Glutamatergic neuron (in vitro differentiated cells): ENCODE measurements at regions not wholly inside any gene's neighbourhood (a gene's known extent, or its start where the extent isn't known, plus 50 kb on each side); places are given as distances from the start of the nearest gene placed in this dataset.

Source experiments
- DNase-seq: peaks from one replicate; pipeline ENCODE4 v3.0.0; 2022
- H3K27ac Mint-ChIP-seq: one replicate; pipeline ENCODE4 v1.8.0; 2020; ENCODE audit warnings: mild to moderate bottlenecking, mixed read lengths, inconsistent platforms; ENCODE audit not compliant: unreplicated experiment
- H3K27me3 Mint-ChIP-seq: one replicate; pipeline ENCODE4 v1.8.0; 2020; ENCODE audit warnings: mild to moderate bottlenecking, moderate library complexity, mixed read lengths, inconsistent platforms; ENCODE audit not compliant: unreplicated experiment
- H3K36me3 Mint-ChIP-seq: one replicate; pipeline ENCODE4 v1.8.0; 2020; ENCODE audit warnings: mild to moderate bottlenecking, mixed read lengths, inconsistent platforms; ENCODE audit not compliant: unreplicated experiment
- H3K4me1 Mint-ChIP-seq: one replicate; pipeline ENCODE4 v1.8.0; 2020; ENCODE audit warnings: mild to moderate bottlenecking, low read depth, mixed read lengths, inconsistent platforms; ENCODE audit not compliant: unreplicated experiment
- H3K4me3 Mint-ChIP-seq: one replicate; pipeline ENCODE4 v1.8.0; 2020; ENCODE audit warnings: mild to moderate bottlenecking, mixed read lengths, inconsistent platforms; ENCODE audit not compliant: unreplicated experiment
- H3K9me3 Mint-ChIP-seq: one replicate; pipeline ENCODE4 v1.8.0; 2020; ENCODE audit warnings: mild to moderate bottlenecking, moderate library complexity, mixed read lengths, inconsistent platforms; ENCODE audit not compliant: unreplicated experiment
- CTCF ChIP-seq: fragments of 200-600 bp; sonication (generic); IDR thresholded peaks from one replicate; pipeline ENCODE4 v1.5.0; 2021; ENCODE audit not compliant: partially characterized antibody, unreplicated experiment

DNA sequence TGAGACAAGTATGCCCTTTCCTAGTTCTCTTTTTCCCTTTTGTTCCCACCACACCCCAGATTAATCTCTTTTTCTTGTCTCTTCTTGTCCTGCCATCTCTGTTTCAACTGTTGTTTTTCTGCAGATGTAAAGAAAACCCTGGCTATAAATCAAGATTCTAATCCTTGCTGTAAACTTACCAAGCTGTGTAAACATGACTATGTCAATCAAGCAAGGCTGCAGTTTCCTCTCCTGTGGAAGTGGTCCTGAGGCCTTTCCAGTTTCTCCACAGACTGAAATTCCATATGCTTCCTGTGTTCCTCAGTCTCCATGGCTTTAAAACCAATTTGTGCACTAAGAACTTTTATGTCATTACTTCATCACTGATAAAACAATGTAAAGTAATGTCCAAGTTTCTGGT is 288.8 kb upstream of the PIK3C3 start:
- no peak for TF ChIP-seq CTCF
- no peak for DNase-seq
- Mint-ChIP-seq H3K4me1 (no peaks in the 10 kb centered on the region), H3K27ac (no peak overlapping the region), H3K9me3 (no peaks in the 10 kb centered on the region), H3K4me3 (no peak overlapping the region), H3K36me3 (no peaks in the 10 kb centered on the region), H3K27me3 (no peaks in the 10 kb centered on the region)

- no peak for DNase-seq
- no peaks in the 10 kb centered on the region for H3K36me3 Mint-ChIP-seq
- TF ChIP-seq CTCF: no peak
- H3K9me3 Mint-ChIP-seq: no peaks in the 10 kb centered on the region
- no peaks in the 10 kb centered on the region for H3K27me3 Mint-ChIP-seq
- no peak overlapping the region for H3K4me3 Mint-ChIP-seq
- H3K27ac Mint-ChIP-seq: no peak overlapping the region
- no peaks in the 10 kb centered on the region for H3K4me1 Mint-ChIP-seq
Measured at GRCh38 chr18:41665210-41665609, 289.8 kb upstream of the PIK3C3 start.

- no peak overlapping the region for H3K4me3 Mint-ChIP-seq
- no peaks in the 10 kb centered on the region for H3K36me3 Mint-ChIP-seq
- no peaks in the 10 kb centered on the region for H3K9me3 Mint-ChIP-seq
- no peak for DNase-seq
- H3K27ac Mint-ChIP-seq: no peak overlapping the region
- TF ChIP-seq CTCF: no peak
- H3K4me1 Mint-ChIP-seq: no peaks in the 10 kb centered on the region
- no peaks in the 10 kb centered on the region for H3K27me3 Mint-ChIP-seq
Measured at GRCh38 chr18:41660654-41661053, 294.4 kb upstream of the PIK3C3 start.

DNA sequence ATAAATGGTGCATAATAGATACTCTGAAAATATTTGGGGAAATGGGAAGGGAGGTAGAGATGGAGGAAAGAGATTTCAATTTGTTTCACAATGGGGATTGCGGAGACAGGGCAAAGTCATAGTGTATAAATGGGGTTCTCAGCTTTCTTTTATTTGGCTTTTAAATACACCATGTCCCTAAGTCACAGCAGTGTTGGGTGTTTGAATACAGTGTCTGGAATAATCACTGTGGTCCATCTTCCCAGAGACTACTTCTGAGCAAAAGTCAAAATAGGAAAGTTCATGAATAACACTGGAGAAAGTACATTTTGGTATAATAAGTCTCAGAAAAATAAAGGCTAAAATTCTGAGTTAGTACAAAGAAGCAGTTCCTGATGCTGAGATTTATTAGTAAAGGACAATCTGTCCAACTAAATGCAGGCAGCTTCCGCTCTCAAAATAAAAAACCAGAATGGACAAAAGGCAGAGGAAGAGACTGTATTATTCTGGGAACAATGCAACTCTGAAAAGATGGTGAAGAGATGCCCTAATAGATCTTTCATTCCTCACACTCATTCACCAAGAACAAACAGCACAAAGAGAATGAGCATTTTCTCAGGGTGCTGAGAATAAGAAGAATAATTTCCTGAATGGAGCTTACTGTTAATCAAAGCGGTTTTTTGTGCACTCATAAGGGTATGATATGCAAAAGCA is 295.4 kb upstream of the PIK3C3 start:
- Mint-ChIP-seq H3K4me3 (no peak overlapping the region), H3K36me3 (no peaks in the 10 kb centered on the region), H3K4me1 (no peaks in the 10 kb centered on the region), H3K27ac (no peak overlapping the region), H3K27me3 (no peaks in the 10 kb centered on the region), H3K9me3 (no peaks in the 10 kb centered on the region)
- no peak for DNase-seq
- no peak for TF ChIP-seq CTCF

DNA sequence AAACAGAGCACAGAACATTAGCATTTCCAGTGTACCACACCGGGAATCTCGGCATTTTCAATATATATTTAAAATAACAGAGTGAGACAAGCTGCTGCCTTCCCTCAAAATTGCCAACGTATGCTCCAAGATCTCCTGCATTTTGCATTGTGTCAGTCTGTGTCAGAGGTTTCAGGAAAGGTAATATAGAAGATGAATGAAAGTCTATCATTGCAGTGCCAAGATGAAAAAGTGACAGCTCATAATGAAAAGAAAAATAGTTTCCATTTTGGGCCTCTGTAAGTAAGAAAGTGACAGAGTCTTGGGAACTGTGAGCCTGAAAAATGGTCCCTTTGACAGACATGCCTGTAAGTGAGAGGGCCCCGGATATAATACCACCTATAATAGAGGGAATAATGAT is 297.8 kb upstream of the PIK3C3 start:
- no peak for DNase-seq
- no peak overlapping the region for H3K4me3 Mint-ChIP-seq
- no peaks in the 10 kb centered on the region for H3K27me3 Mint-ChIP-seq
- no peaks in the 10 kb centered on the region for H3K9me3 Mint-ChIP-seq
- no peak overlapping the region for H3K27ac Mint-ChIP-seq
- TF ChIP-seq CTCF: no peak
- H3K4me1 Mint-ChIP-seq: no peaks in the 10 kb centered on the region
- H3K36me3 Mint-ChIP-seq: no peaks in the 10 kb centered on the region
